Colonic mucosa (tissue), 4 donors: ENCODE measurements at regions not wholly inside any gene's neighbourhood (a gene's known extent, or its start where the extent isn't known, plus 50 kb on each side); places are given as distances from the start of the nearest gene placed in this dataset.

Experiments
- DNase-seq: peaks from one replicate; pipeline ENCODE4 v3.0.0-alpha.2; 2020
- H3K27ac ChIP-seq: fragments of 200-600 bp; one replicate; pipeline ENCODE4 v1.8.0; 2021
- H3K27me3 ChIP-seq: fragments of 200-600 bp; one replicate; pipeline ENCODE4 v1.8.0; 2021
- H3K36me3 ChIP-seq: fragments of 200-600 bp; one replicate; pipeline ENCODE4 v1.8.0; 2021
- H3K4me1 ChIP-seq: fragments of 200-600 bp; one replicate; pipeline ENCODE4 v1.8.0; 2021; ENCODE audit warnings: mild to moderate bottlenecking
- H3K4me3 ChIP-seq: fragments of 200-600 bp; one replicate; pipeline ENCODE4 v1.8.0; 2021
- H3K9ac ChIP-seq, 2 donors: one replicate each; pipeline ENCODE4 v1.7.0; 2013; ENCODE audit warnings: control low read depth in 2 of 2, low read depth in 2 of 2, low read length in 2 of 2
- H3K9me3 ChIP-seq: fragments of 200-600 bp; one replicate; pipeline ENCODE4 v1.8.0; 2021
- intact Hi-C: fragments of 100-400 bp; cut with DNase I; formaldehyde crosslinking; loops from one replicate; pipeline ENCODE4 v1.14.1; 2022
- TF ChIP-seq, protein P1 (sequence below): fragments of 200-600 bp; IDR thresholded peaks from one replicate; pipeline ENCODE4 v1.8.0; 2022; ENCODE audit warnings: antibody characterized with exemption, mild to moderate bottlenecking
- donor health status: healthy.
- donor health status: DM: no; HTN: no; CAD: no.
- donor health status: DM: no; HTN: no; CAD: no.

DNA sequence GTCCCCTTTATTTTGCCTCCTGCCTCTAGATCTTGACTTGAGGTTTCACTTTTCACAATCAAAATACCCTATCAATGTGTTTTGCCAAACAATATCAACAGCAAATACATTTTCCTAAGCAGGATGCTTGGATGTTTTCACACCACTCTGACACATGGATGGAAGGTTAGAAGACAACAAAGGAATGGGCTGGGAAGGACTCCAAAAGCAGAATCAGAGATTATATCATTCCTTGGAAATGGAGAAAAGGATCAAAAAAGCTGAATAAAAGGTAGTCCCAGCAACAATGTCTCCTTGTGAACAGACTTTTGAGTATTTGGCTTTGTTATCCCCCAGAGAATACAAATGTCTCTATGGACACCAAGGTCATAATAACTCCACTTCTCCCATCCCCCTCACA is 170.8 kb downstream of the ETAA1 start:
- no peaks in the 10 kb centered on the region for H3K9me3 ChIP-seq
- TF ChIP-seq, protein P1, sequence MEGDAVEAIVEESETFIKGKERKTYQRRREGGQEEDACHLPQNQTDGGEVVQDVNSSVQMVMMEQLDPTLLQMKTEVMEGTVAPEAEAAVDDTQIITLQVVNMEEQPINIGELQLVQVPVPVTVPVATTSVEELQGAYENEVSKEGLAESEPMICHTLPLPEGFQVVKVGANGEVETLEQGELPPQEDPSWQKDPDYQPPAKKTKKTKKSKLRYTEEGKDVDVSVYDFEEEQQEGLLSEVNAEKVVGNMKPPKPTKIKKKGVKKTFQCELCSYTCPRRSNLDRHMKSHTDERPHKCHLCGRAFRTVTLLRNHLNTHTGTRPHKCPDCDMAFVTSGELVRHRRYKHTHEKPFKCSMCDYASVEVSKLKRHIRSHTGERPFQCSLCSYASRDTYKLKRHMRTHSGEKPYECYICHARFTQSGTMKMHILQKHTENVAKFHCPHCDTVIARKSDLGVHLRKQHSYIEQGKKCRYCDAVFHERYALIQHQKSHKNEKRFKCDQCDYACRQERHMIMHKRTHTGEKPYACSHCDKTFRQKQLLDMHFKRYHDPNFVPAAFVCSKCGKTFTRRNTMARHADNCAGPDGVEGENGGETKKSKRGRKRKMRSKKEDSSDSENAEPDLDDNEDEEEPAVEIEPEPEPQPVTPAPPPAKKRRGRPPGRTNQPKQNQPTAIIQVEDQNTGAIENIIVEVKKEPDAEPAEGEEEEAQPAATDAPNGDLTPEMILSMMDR = no peak
- no peaks in the 10 kb centered on the region for H3K4me1 ChIP-seq
- H3K4me3 ChIP-seq = no peak overlapping the region
- no peak for DNase-seq
- H3K27ac ChIP-seq = no peak overlapping the region
- no peak overlapping the region for H3K9ac ChIP-seq
- H3K27me3 ChIP-seq = no peaks in the 10 kb centered on the region
- intact Hi-C loops = no loop called here
- no peaks in the 10 kb centered on the region for H3K36me3 ChIP-seq

DNA sequence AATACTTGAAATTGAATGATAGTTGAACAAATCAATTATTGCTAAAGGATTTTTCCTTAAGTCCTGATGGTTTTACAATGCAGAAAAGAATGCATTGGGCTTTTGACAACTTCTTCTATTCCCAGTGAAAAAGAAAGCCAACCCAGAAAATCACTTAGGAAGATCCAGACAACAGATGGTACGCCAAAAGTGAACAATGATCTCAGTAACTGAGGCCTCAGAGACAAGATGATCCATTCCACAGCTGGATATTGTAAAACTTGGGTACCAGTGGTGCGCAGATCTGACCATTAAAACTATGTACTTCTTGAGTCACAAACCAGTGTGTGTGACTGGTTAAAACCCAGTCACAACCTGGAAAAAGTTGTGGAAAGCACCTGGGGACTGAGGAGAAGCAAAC is 173.5 kb downstream of the ETAA1 start:
- intact Hi-C loops = no loop called here
- no peak for DNase-seq
- no peaks in the 10 kb centered on the region for H3K27me3 ChIP-seq
- no peaks in the 10 kb centered on the region for H3K4me1 ChIP-seq
- TF ChIP-seq, protein P1 = no peak
- no peaks in the 10 kb centered on the region for H3K36me3 ChIP-seq
- no peak overlapping the region for H3K9ac ChIP-seq
- H3K9me3 ChIP-seq = no peaks in the 10 kb centered on the region
- no peak overlapping the region for H3K27ac ChIP-seq
- H3K4me3 ChIP-seq = no peak overlapping the region

DNA sequence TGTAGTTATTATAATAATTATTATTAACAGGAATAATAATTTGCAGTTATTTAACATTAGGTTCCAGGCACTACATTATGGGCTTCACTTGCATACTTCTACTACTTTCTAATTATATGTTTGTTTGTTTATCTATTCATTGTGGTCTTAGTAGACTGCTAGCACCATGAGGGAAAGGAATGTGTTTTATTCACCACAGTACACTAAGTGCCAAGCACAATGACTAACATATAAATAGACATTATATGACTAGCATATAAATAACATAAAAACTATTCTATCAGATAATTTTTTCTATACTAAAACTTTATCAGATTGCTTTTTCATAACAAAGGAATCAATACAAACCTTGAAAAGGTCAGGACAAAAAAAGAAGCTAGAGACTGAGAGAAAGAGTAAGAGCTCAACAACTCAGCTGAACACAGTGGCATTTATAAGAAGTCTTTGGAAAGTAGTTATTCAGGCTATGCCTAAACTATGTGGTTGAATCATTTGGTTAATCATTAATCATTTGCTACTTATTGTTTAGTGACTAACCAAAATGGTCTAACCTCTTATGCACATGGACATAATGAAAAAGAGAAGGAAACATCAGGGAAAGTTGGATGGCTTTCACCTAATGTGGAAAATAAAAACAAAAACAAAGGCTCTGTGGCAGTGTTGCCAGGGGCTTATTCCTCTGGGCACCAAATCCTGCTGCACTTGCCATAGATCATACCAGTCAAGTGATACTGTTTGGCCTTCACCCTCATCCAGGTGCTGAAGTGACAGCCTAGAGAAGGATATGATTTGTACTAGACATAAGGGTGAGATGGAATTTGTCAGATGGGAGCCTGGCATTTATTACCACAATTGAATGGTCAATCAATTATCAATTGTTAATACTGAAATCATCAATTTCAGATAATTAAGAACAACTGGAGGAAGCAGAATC is 174.9 kb downstream of the ETAA1 start:
- intact Hi-C loops = no loop called here
- TF ChIP-seq, protein P1 = no peak
- Histone ChIP-seq H3K36me3 (no peaks in the 10 kb centered on the region), H3K9me3 (no peaks in the 10 kb centered on the region), H3K4me1 (no peaks in the 10 kb centered on the region), H3K27me3 (no peaks in the 10 kb centered on the region), H3K4me3 (no peak overlapping the region), H3K27ac (peak overlapping the region; percentile 65), H3K9ac (no peak overlapping the region)
- no peak for DNase-seq

DNA sequence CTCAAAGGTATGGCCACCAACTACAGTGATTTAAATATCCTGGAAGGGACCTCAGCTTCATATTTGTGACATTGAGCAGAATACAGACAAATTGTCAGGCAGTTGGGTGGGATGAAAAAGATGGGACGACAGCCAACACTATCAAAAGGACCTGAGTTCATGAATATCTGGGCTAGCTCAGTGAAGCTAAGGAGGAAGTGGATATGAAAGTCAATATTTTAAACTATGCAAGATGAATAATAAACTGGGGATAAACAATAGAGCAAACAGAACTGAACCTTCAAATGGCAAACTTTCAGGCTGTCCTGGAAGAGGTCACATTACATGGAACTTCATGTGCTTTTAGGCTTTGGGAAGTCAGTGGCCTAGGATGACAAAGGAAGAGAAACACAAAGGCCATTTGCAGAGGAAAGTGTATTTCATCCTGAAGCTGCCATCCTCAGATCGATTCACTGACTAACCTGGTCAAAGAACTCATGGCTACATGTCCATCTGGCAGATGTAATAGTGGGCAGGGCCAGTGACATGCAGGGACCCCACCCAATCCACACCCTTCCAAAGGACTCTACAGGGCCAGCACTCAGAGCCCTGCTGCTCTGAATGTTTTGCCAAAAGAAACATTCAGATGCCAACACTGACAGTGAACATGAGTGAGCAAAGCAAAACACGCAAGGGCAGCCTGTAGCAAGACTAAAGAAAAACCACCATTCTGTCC is 175.7 kb downstream of the ETAA1 start:
- H3K9ac ChIP-seq = no peak overlapping the region
- no peaks in the 10 kb centered on the region for H3K27me3 ChIP-seq
- no peak overlapping the region for H3K4me3 ChIP-seq
- H3K27ac ChIP-seq = peak overlapping the region; percentile 65
- intact Hi-C loops = no loop called here
- TF ChIP-seq, protein P1 = no peak
- no peaks in the 10 kb centered on the region for H3K36me3 ChIP-seq
- H3K9me3 ChIP-seq = no peaks in the 10 kb centered on the region
- DNase-seq = peak; percentile 55
- H3K4me1 ChIP-seq = no peaks in the 10 kb centered on the region

DNA sequence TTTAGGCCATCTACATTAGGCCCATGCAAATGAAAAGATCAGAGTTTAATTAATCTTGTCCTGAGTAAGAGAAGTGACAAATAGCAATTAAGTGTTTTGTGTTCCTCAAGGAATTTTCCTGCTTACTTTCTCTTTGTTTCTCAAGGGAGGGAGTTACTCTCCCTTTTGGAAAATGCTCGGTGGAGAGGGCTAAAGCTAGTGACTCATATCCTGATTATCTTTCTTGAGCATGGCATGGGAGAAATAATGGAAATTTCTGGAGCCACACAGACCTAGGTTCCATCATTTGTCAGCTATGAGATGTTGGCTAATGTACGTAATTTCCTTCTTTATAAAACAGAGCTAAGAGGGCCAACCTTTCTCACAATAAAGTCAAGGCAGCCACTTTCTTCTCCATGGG is 177.1 kb downstream of the ETAA1 start:
- H3K4me3 ChIP-seq = no peak overlapping the region
- intact Hi-C loops = no loop called here
- no peak overlapping the region for H3K9ac ChIP-seq
- H3K27ac ChIP-seq = peak overlapping the region; percentile 65
- H3K9me3 ChIP-seq = no peaks in the 10 kb centered on the region
- no peaks in the 10 kb centered on the region for H3K36me3 ChIP-seq
- DNase-seq = no peak
- H3K4me1 ChIP-seq = no peaks in the 10 kb centered on the region
- no peaks in the 10 kb centered on the region for H3K27me3 ChIP-seq
- TF ChIP-seq, protein P1 = no peak
